ENCODE measurements at regions not wholly inside any gene's neighbourhood (a gene's known extent, or its start where the extent isn't known, plus 50 kb on each side); places are given as distances from the start of the nearest gene placed in this dataset.

DNA sequence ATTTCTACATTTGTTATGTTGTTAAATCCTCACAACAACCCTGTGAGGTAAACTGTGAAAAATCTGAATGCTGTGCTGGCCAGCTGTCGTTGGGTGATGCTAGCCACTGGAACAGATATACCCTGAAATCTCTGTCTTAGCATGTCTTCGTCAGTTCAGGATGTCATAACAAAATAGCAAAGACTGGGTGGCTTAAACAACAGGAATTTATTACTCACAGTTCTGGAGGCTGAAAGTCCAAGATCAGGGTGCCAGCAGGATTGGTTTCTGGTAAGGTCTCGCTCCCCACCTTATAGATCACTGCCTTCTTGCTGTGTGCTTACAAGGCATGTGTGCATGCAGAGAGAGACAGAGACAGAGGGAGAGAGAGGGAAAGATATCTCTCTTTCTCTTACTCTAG lies 211.7 kb downstream of the C11orf91 start:
- no peaks in the 10 kb centered on the region for H3K36me3 ChIP-seq
- no peak for DNase-seq (ENCODE audit: low spot score in 2 of 2)
- H3K27ac ChIP-seq = no peak overlapping the region
- TF ChIP-seq, protein P1, sequence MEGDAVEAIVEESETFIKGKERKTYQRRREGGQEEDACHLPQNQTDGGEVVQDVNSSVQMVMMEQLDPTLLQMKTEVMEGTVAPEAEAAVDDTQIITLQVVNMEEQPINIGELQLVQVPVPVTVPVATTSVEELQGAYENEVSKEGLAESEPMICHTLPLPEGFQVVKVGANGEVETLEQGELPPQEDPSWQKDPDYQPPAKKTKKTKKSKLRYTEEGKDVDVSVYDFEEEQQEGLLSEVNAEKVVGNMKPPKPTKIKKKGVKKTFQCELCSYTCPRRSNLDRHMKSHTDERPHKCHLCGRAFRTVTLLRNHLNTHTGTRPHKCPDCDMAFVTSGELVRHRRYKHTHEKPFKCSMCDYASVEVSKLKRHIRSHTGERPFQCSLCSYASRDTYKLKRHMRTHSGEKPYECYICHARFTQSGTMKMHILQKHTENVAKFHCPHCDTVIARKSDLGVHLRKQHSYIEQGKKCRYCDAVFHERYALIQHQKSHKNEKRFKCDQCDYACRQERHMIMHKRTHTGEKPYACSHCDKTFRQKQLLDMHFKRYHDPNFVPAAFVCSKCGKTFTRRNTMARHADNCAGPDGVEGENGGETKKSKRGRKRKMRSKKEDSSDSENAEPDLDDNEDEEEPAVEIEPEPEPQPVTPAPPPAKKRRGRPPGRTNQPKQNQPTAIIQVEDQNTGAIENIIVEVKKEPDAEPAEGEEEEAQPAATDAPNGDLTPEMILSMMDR (IDR thresholded peaks at IDR 0.05) = no peak
- H3K9me3 ChIP-seq = no peaks in the 10 kb centered on the region
- no peaks in the 10 kb centered on the region for H3K4me1 ChIP-seq
- intact Hi-C loops (cut with DNase I) = no loop called here
- no peak overlapping the region for H3K4me3 ChIP-seq
- no peaks in the 10 kb centered on the region for H3K27me3 ChIP-seq

DNA sequence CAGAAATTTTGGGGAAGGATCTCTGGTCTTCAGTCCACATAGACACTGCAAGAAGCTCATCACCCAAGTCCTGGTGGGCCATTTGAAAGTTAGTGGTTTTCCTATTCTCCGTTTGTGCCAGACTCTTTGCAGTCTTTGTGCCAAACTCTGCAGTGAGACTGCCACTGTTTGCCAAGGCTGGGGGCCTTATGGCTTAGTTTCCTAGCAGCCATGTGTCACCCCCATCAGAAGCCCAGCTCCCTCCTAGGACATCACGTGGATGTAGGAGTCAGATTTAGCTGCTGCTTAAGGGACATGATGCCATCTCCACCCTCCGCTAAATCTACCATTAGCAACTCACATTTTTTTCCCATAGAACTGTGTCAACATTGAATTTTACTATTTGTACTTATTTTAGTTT lies 220.0 kb downstream of the C11orf91 start:
- no peak for DNase-seq (ENCODE audit: low spot score in 2 of 2)
- Histone ChIP-seq H3K4me1 (no peaks in the 10 kb centered on the region), H3K27ac (no peak overlapping the region), H3K4me3 (no peak overlapping the region), H3K9me3 (no peaks in the 10 kb centered on the region), H3K27me3 (no peaks in the 10 kb centered on the region), H3K36me3 (no peaks in the 10 kb centered on the region)
- TF ChIP-seq, protein P1 (IDR thresholded peaks at IDR 0.05) = no peak
- intact Hi-C loops (cut with DNase I) = no loop called here

DNA sequence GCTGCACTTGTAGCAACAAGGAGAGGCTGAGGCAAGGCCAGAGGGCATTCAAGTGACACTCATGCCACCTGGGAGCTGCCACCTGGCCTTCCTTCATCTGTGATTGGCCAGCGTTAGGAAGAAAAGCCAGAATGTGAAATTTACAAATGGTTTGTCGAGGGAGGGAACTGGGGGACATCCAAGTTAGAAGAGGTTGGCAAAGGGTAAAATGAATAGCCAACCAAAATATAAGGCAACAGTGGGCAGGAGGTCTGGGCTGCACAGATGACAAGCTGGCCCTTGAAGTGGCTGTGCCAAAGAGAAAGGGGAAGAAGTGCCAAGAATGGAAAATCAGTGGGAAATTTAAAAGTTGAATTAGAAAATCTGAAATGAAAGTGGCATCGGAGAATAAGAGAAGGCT lies 221.4 kb downstream of the C11orf91 start:
- Histone ChIP-seq H3K27ac (no peak overlapping the region), H3K4me1 (no peaks in the 10 kb centered on the region), H3K4me3 (peak overlapping the region in 1 of 2 donors; percentile 12), H3K27me3 (no peaks in the 10 kb centered on the region), H3K36me3 (no peaks in the 10 kb centered on the region), H3K9me3 (no peaks in the 10 kb centered on the region)
- no peak for DNase-seq (ENCODE audit: low spot score in 2 of 2)
- intact Hi-C loops (cut with DNase I) = no loop called here
- TF ChIP-seq, protein P1 (IDR thresholded peaks at IDR 0.05) = no peak

DNA sequence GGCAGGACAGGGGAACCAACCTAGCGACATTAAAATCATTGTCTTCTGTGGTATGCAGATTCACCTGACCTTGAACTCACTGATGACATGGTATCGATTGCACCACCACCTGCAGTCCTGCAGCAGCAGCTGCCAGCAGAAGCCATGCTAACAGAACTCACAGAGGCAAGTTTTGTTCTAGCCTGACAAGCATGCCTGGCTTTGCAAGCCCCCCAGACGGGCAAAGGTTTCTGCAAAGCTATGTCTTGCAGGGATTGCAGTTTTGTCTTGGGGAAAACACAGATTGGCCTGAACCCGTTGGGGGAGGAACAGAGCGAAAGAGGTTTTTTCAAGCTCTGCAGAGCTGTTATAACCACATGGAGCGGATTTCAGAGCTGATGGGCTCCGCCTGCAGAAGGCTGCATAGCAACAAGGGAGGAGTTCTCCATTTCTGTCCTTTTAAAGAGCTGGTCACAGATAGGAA lies 221.0 kb downstream of the HIPK3 start:
- Histone ChIP-seq H3K4me3 (no peak overlapping the region), H3K27ac (no peak overlapping the region), H3K36me3 (no peaks in the 10 kb centered on the region), H3K4me1 (no peaks in the 10 kb centered on the region), H3K9me3 (no peaks in the 10 kb centered on the region), H3K27me3 (no peaks in the 10 kb centered on the region)
- intact Hi-C loops (cut with DNase I) = no loop called here
- TF ChIP-seq, protein P1 (IDR thresholded peaks at IDR 0.05) = no peak
- DNase-seq (ENCODE audit: low spot score in 2 of 2) = no peak

DNA sequence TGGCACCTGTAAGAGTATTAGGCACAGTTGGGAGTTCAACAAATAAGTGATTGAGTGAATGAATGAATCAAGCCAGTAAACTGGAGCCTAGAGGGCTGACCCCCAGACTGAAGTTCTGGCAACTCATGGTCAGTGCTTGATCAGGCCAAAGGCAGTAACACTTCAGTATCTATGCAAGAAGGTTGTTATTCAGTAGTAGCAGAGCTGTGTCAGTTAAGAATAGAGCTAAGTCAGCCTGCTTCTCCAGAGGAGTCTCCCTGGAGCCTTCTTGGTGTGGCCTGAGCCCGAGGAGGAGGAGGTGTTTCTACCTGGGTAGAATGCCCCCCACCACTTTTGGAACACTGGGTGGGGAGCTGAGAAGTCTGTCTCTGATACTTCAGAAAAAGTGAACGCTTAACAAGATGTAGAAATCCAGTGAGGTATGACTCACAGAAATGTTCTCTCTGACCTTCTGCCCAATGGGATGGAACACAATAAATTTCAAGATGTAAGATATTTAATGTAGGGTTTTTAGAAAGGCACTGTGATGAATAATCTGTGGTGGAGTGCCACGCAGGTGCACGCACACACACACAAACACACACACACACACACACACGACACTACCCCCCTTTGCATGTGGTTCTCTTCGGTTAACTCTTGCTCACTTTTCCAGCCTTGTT lies 219.9 kb downstream of the HIPK3 start:
- intact Hi-C loops (cut with DNase I) = no loop called here
- Histone ChIP-seq H3K4me3 (no peak overlapping the region), H3K27me3 (no peaks in the 10 kb centered on the region), H3K36me3 (no peaks in the 10 kb centered on the region), H3K27ac (no peak overlapping the region), H3K4me1 (no peaks in the 10 kb centered on the region), H3K9me3 (no peaks in the 10 kb centered on the region)
- DNase-seq (ENCODE audit: low spot score in 2 of 2) = no peak
- TF ChIP-seq, protein P1 (IDR thresholded peaks at IDR 0.05) = no peak

DNA sequence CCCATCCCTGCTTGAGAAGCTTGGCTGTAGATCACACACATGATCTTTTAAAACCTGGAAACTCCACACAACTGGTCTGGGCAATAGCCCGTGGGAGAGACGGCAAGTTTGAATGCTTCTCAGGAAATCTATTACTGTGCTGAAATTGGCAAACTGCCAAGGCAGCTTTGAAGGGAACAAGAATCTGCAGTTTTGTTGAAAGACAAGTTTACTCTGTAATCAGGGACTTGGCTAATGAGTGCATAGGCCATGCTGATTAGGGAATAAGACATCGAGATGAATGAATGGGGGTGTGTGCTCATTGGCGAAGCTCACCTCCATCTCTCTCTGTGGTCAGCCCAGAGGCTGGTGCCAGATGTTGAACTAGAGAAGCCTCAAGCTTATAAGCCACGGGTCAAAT lies 218.8 kb downstream of the HIPK3 start:
- TF ChIP-seq, protein P1 (IDR thresholded peaks at IDR 0.05) = no peak
- intact Hi-C loops (cut with DNase I) = no loop called here
- no peak for DNase-seq (ENCODE audit: low spot score in 2 of 2)
- H3K4me1 ChIP-seq = no peaks in the 10 kb centered on the region
- no peaks in the 10 kb centered on the region for H3K9me3 ChIP-seq
- H3K27ac ChIP-seq = no peak overlapping the region
- H3K4me3 ChIP-seq = no peak overlapping the region
- no peaks in the 10 kb centered on the region for H3K36me3 ChIP-seq
- no peaks in the 10 kb centered on the region for H3K27me3 ChIP-seq

Measured in ascending aorta (tissue), 2 donors.